ENCODE measurements at regions not wholly inside any gene's neighbourhood (a gene's known extent, or its start where the extent isn't known, plus 50 kb on each side); places are given as distances from the start of the nearest gene placed in this dataset.
"Not testable (repeated sequence)": the region's sequence is repeated elsewhere in the genome, so short reads cannot be mapped to it uniquely, and the experiment has no call there.

DNA sequence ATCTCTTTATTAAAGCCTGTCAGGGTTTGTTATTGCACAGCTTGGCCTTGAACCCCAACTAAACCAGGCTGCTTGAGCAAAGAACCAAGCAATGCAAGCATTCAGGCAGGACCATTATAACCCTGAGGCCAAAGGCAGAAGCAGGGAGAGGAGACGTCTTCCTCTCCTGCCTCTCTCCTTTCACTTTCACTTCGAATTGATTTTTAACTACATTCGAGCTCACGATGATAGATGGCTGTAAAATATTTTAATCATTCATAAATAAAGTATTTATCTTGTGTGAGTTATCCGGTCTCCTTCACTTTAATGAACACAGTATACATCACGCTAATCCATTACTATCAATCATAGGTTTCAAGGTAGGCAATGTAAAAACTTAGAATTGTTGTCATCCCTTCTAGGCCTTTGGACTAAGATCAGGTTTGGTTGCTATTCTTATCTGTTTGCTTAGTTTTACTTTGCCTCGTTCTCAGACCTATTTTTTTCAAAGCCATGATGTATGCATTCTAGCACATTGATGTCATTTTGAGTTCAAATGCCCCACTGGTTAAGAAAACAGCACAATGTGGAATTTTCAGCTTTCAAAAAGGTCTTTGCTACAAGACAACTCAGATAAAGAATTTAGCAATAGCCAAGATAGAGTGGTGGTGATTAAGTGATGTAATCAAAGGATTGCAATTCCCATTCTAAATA, 480.2 kb upstream of the RUNX1 start:
- DNase-seq (ENCODE audit: low read depth in 2 of 2): peak in 1 of 2 donors; percentile 5

GRCh38 chr21:35528116-35529042, 479.3 kb upstream of the RUNX1 start:
- peak; percentile 32 to 46 for DNase-seq (ENCODE audit: low read depth in 2 of 2)

GRCh38 chr21:35527358-35527757, 478.3 kb upstream of the RUNX1 start:
- DNase-seq (ENCODE audit: low read depth in 2 of 2): no peak

GRCh38 chr21:35525443-35525842, 476.3 kb upstream of the RUNX1 start:
- no peak for DNase-seq (ENCODE audit: low read depth in 2 of 2)

DNA sequence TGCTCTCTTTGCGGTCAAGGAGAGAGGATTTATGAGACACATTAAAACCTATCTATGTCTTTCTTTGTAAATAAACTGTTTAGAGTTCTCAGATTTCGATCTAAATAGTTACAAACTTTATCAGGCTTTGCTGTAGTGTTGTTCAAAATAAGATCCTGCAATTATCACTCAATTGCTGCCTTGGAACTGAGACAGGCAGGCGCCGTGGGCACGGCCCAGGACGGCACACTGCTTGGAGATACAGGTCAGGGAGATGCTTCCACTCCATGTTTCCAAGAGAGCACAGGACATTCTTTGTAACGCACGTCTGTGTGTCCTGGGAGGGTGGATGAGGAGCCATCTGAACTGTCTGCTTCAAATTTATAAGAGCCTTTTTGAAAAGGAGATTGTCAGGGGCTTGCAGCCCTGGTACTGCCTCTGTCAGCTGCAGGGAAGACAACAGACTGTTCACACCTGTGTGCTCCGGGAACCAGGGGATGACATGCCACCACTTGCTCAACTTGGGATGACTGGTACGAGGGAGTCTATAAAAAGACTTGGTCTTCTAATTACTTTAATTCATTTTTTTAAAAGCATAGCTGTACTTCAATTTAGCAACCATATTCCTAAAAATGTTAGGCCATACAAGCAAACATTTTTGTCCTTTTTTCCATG, 472.9 kb upstream of the RUNX1 start:
- DNase-seq (ENCODE audit: low read depth in 2 of 2): no peak

DNA sequence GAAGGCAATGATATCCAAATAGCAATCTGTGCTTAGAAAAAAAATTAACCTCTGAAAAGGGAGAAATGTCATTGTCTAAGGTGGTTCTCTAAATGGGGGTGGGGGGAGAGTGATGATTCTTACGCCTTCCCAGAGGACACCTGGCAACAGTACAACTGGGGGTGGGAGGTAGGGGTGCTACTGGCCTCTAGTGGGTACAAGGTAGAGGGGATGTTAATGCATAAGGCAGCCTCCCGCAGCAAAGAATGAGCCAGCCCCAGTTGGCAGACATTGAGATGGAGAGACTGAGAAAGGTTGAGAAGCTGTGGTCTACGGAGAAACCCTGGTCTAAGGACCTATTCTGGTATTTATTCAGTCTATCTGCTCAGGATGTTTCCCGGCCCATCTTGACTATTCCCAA, 472.2 kb upstream of the RUNX1 start:
- no peak for DNase-seq (ENCODE audit: low read depth in 2 of 2)

DNA sequence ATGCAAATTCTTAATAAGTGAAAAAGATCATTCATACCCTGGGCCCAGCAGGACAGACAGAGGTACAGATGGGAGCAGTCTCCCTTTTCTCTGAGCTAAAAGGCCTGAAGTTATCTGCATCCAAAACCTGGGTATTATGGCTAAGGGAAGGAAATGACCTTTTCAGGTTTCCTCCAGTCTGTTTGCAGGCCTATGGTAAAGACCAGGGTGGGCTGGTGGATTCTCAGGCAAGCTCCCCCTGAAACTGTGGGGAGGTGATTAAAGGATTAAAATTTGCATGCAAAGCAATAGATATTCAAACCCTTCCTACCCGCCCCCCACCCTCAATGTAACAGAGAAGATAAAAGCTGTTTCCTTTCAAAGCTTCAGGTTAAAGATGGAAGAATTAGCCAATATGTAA, 471.8 kb upstream of the RUNX1 start:
- no peak for DNase-seq (ENCODE audit: low read depth in 2 of 2)

DNA sequence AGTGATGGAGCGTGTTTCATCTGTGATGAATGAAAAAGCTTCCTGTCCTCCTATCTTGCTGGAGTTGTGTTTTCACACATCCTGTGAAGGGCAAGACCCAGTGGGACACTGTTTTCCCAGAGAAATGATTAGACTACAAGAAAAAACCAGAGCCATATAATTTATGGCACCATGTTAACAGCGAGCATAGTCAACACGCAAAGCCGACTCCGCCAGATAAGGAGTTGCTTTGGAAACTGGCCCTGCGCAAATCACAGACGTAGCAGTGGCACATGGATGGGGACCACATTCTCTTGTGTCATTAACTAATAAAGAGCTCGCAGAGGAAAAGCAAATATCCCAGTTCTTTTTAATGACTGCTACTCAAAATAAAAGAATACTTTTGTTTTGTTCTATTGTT, 471.2 kb upstream of the RUNX1 start:
- DNase-seq (ENCODE audit: low read depth in 2 of 2): no peak

GRCh38 chr21:35517865-35518264, 468.8 kb upstream of the RUNX1 start:
- DNase-seq (ENCODE audit: low read depth in 2 of 2): no peak

DNA sequence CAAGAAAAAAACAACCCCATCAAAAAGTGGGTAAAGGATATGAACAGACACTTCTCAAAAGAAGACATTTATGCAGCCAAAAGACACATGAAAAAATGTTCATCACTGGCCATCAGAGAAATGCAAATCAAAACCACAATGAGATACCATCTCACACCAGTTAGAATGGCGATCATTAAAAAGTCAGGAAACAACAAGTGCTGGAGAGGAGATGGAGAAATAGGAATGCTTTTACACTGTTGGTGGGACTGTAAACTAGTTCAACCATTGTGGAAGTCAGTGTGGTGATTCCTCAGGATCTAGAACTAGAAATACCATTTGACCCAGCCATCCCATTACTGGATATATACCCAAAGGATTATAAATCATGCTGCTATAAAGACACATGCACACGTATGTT, 467.2 kb upstream of the RUNX1 start:
- DNase-seq (ENCODE audit: low read depth in 2 of 2): not testable (repeated sequence)

GRCh38 chr21:35512346-35512745, 463.2 kb upstream of the RUNX1 start:
- no peak for DNase-seq (ENCODE audit: low read depth in 2 of 2)

- DNase-seq (ENCODE audit: low read depth in 2 of 2): no peak
Observed at GRCh38 chr21:35511696-35512162, 462.6 kb upstream of the RUNX1 start.

- no peak for DNase-seq (ENCODE audit: low read depth in 2 of 2)
Observed at GRCh38 chr21:35510957-35511695, 462.0 kb upstream of the RUNX1 start.

DNA sequence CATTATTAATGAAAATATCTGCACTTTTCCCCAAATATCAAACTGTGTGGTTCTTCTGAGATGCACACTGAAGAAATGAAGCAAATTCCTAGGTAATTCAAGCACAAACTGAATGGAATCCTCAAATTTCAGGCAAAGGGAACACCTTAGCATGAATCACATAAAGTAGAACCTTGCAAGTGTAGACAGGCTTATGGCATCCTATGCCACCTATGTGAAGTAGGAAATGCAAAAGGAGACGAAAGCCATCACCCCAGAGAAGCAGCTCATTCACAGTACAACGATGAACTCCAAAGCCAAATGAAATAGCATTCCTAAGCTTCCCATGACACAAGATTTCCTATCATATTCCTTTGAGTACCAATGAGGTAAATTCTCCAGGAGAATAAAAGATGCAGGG, 461.2 kb upstream of the RUNX1 start:
- no peak for DNase-seq (ENCODE audit: low read depth in 2 of 2)

DNA sequence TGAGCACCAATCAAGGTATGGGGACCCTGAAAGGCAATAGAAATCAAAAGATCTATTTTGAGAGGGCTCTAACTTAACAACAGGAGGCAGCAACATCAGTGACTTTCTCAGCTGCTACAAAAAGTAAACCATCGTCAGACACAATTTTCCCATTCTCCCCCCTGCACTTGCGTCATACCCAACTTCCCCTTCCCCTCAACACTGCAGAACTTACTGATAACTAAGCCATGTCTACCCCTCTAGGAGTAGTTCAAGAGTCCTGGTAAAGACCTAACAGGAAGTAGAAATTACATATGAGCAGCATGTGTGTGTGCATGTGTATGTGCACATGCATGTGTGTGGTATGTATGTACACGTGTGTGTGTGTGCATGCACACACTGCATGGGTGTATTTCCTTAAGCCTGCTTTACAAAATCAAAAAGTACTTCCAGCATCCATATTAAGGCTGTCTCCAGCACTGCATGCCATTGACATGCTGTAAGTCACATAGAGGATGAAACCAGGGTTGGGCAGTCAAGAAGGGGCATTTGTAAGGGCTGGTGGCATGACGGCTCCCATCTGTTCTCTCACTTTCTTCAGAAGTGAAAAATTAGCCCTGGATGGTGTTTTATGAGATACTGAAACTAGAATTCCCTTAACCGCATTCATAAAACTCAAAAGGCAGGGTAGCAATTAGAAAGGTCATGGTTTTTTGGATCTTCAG, 460.1 kb upstream of the RUNX1 start:
- no peak for DNase-seq (ENCODE audit: low read depth in 2 of 2)

- no peak for DNase-seq (ENCODE audit: low read depth in 2 of 2)
Observed at GRCh38 chr21:35508139-35508888, 459.2 kb upstream of the RUNX1 start.

GRCh38 chr21:35507181-35507759, 458.2 kb upstream of the RUNX1 start:
- DNase-seq (ENCODE audit: low read depth in 2 of 2): no peak

DNA sequence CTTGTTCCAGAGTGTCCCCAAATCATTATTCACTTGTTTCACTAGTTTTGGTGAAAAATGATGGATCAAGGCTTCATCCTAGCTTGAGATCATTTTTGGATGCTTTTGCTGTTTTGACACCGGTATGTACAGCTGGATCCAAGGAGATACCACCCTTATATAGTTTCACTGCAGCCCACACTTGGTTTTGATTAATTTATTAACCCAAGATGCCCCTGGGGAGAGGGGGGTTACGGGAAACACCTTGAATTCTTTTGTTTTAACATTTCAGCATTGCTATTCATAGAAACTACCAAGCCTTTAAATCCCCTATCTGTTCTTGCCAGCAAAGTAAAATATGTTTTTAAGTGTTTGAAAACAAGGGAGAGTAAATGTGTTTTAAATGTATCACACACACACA, 457.7 kb upstream of the RUNX1 start:
- no peak for DNase-seq (ENCODE audit: low read depth in 2 of 2)

- no peak for DNase-seq (ENCODE audit: low read depth in 2 of 2)
Observed at GRCh38 chr21:35506352-35506751, 457.2 kb upstream of the RUNX1 start.

DNA sequence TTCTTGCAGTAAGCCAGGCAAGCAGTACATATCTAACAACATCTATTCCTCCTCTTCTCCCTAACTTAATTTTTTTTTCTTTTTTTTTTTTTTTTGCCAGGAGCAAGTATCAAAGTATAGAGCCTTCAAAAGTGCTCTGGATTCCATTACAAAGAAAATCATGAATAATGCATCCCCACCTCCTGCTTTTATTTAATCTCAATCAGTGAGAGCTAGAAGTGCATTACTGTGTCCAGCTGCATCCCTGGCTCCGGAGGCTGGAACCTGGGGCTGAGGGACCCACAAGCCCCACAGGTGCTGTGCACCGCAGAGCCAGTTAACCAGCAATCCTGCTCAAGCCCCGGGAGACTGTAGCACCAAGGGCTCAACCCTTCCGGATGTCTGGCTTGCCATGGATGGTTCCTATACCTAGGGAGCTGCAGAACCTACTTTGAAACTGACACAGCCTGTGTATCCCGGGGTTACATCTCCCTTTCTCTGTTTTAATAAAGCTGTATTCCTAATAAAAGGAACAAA, 455.9 kb upstream of the RUNX1 start:
- DNase-seq (ENCODE audit: low read depth in 2 of 2): no peak
